Peyer's patch (tissue), 4 donors: ENCODE measurements at regions not wholly inside any gene's neighbourhood (a gene's known extent, or its start where the extent isn't known, plus 50 kb on each side); places are given as distances from the start of the nearest gene placed in this dataset.

Experiments
- DNase-seq, 3 donors: peaks; one replicate each; pipeline ENCODE4 v3.0.0-alpha.2; 2017 to 2019
- H3K27ac ChIP-seq, 4 donors: fragments of 200-600 bp; sonication (generic); one replicate each; pipeline ENCODE4 v1.5.1; 2016 to 2019
- H3K27me3 ChIP-seq, 2 donors: fragments of 200-600 bp; sonication (generic); one replicate each; pipeline ENCODE4 v1.5.1; 2019
- H3K36me3 ChIP-seq, 3 donors: fragments of 200-600 bp; sonication (generic); one replicate each; pipeline ENCODE4 v1.5.1; 2016 to 2019
- H3K4me1 ChIP-seq, 4 donors: fragments of 200-600 bp; sonication (generic); one replicate each; pipeline ENCODE4 v1.5.1; 2016 to 2019
- H3K4me3 ChIP-seq, 4 donors: fragments of 200-600 bp; sonication (generic); 1 replicate in 3 of 4; 2 replicates in 1 of 4; pipeline ENCODE4 v1.5.1; 2016 to 2019; ENCODE audit warnings: mild to moderate bottlenecking in 1 of 4
- H3K9me3 ChIP-seq, 4 donors: fragments of 200-600 bp; sonication (generic); one replicate each; pipeline ENCODE4 v1.5.1; 2016 to 2019; ENCODE audit warnings: mild to moderate bottlenecking in 1 of 4
- CTCF ChIP-seq, 6 experiments: fragments of 450-650 bp in 4 of 6; fragments of 200-600 bp in 2 of 6; sonication (generic) in 1 of 6; IDR thresholded peaks; one replicate each; pipeline ENCODE4 v1.5.1; 2017 to 2019; ENCODE audit warnings: antibody characterized with exemption in 6 of 6, mild to moderate bottlenecking in 3 of 6, moderate library complexity in 1 of 6
- POLR2A ChIP-seq, 2 donors: fragments of 450-650 bp; IDR thresholded peaks; one replicate each; pipeline ENCODE4 v1.5.1; 2017; ENCODE audit warnings: antibody characterized with exemption in 2 of 2, mild to moderate bottlenecking in 2 of 2, moderate library complexity in 2 of 2

- H3K4me1 ChIP-seq, result no peaks in the 10 kb centered on the region
- no peak for DNase-seq
- H3K36me3 ChIP-seq, result no peaks in the 10 kb centered on the region
- H3K27me3 ChIP-seq, result no peaks in the 10 kb centered on the region
- H3K27ac ChIP-seq, result no peak overlapping the region
- no peaks in the 10 kb centered on the region for H3K9me3 ChIP-seq
- H3K4me3 ChIP-seq, result no peak overlapping the region
- TF ChIP-seq POLR2A (IDR thresholded peaks at IDR 0.05) (no peak), CTCF (IDR thresholded peaks at IDR 0.05) (no peak)
Measured at GRCh38 chr1:56160773-56161315, 418.5 kb downstream of the PLPP3 start.

- DNase-seq, result no peak
- Histone ChIP-seq H3K9me3 (no peaks in the 10 kb centered on the region), H3K4me3 (no peak overlapping the region), H3K27ac (no peak overlapping the region), H3K27me3 (no peaks in the 10 kb centered on the region), H3K36me3 (no peaks in the 10 kb centered on the region), H3K4me1 (no peaks in the 10 kb centered on the region)
- TF ChIP-seq POLR2A (IDR thresholded peaks at IDR 0.05) (no peak), CTCF (IDR thresholded peaks at IDR 0.05) (no peak)
Measured at GRCh38 chr1:56156971-56157876, 422.1 kb downstream of the PLPP3 start.

- Histone ChIP-seq H3K27me3 (no peaks in the 10 kb centered on the region), H3K27ac (no peak overlapping the region), H3K9me3 (no peaks in the 10 kb centered on the region), H3K4me1 (no peaks in the 10 kb centered on the region), H3K36me3 (no peaks in the 10 kb centered on the region), H3K4me3 (no peak overlapping the region)
- TF ChIP-seq POLR2A (IDR thresholded peaks at IDR 0.05) (no peak), CTCF (IDR thresholded peaks at IDR 0.05) (no peak)
- DNase-seq, result no peak
Measured at GRCh38 chr1:56153276-56153675, 426.1 kb downstream of the PLPP3 start.

GRCh38 chr1:56152635-56153034 is 426.7 kb downstream of the PLPP3 start:
- no peak for TF ChIP-seq CTCF (IDR thresholded peaks at IDR 0.05)
- no peak for TF ChIP-seq POLR2A (IDR thresholded peaks at IDR 0.05)
- no peak for DNase-seq

GRCh38 chr1:56151402-56151801 is 428.0 kb downstream of the PLPP3 start:
- H3K27me3 ChIP-seq, result no peaks in the 10 kb centered on the region
- no peaks in the 10 kb centered on the region for H3K36me3 ChIP-seq
- no peak for DNase-seq

More at GRCh38 chr1:56152635-56153034, 426.7 kb downstream of the PLPP3 start:
- no peak overlapping the region for H3K27ac ChIP-seq
- H3K36me3 ChIP-seq, result no peaks in the 10 kb centered on the region
- H3K27me3 ChIP-seq, result no peaks in the 10 kb centered on the region
- no peak overlapping the region for H3K4me3 ChIP-seq
- no peaks in the 10 kb centered on the region for H3K9me3 ChIP-seq
- no peaks in the 10 kb centered on the region for H3K4me1 ChIP-seq

More at GRCh38 chr1:56151402-56151801, 428.0 kb downstream of the PLPP3 start:
- Histone ChIP-seq H3K4me1 (no peaks in the 10 kb centered on the region), H3K4me3 (no peak overlapping the region), H3K9me3 (no peaks in the 10 kb centered on the region), H3K27ac (no peak overlapping the region)
- no peak for TF ChIP-seq POLR2A (IDR thresholded peaks at IDR 0.05)
- no peak for TF ChIP-seq CTCF (IDR thresholded peaks at IDR 0.05)
